Brain microvascular endothelial cell (primary cell): ENCODE measurements at regions not wholly inside any gene's neighbourhood (a gene's known extent, or its start where the extent isn't known, plus 50 kb on each side); places are given as distances from the start of the nearest gene placed in this dataset.

Source experiments
- DNase-seq: peaks from one replicate; pipeline ENCODE4 v3.0.0-alpha.2; 2020
- H3K27ac ChIP-seq: fragments of 250-450 bp; sonication (Bioruptor Pico); 2 replicates; pipeline ENCODE4 v1.5.1; 2020; ENCODE audit warnings: mild to moderate bottlenecking, moderate library complexity
- H3K27me3 ChIP-seq: fragments of 250-450 bp; sonication (Bioruptor Pico); replicated peaks from 2 replicates; pipeline ENCODE4 v1.5.1; 2020; ENCODE audit warnings: mild to moderate bottlenecking
- H3K36me3 ChIP-seq: fragments of 250-450 bp; sonication (Bioruptor Pico); replicated peaks from 2 replicates; pipeline ENCODE4 v1.5.1; 2020; ENCODE audit warnings: mild to moderate bottlenecking
- H3K4me3 ChIP-seq: 2 replicates; pipeline ENCODE4 v1.5.1; 2011; ENCODE audit warnings: low read depth, mild to moderate bottlenecking, control low read depth, low read length, moderate library complexity
- in situ Hi-C: cut with HindIII; loops from 2 replicates; pipeline ENCODE4 v1.10.0; 2017; ENCODE audit warnings: low sequenced_read_pairs, low pct_ligation_motif_present
- TF ChIP-seq, protein P1 (sequence below): IDR thresholded peaks from 2 replicates; pipeline ENCODE4 v1.5.1; 2011; ENCODE audit warnings: low read depth, mild to moderate bottlenecking, moderate library complexity, low read length, control low read depth, inconsistent platforms; ENCODE audit errors: missing control alignments

- Histone ChIP-seq H3K27me3 (no peaks in the 10 kb centered on the region), H3K36me3 (no peaks in the 10 kb centered on the region), H3K27ac (no peak overlapping the region), H3K4me3 (no peak overlapping the region)
- TF ChIP-seq, protein P1, sequence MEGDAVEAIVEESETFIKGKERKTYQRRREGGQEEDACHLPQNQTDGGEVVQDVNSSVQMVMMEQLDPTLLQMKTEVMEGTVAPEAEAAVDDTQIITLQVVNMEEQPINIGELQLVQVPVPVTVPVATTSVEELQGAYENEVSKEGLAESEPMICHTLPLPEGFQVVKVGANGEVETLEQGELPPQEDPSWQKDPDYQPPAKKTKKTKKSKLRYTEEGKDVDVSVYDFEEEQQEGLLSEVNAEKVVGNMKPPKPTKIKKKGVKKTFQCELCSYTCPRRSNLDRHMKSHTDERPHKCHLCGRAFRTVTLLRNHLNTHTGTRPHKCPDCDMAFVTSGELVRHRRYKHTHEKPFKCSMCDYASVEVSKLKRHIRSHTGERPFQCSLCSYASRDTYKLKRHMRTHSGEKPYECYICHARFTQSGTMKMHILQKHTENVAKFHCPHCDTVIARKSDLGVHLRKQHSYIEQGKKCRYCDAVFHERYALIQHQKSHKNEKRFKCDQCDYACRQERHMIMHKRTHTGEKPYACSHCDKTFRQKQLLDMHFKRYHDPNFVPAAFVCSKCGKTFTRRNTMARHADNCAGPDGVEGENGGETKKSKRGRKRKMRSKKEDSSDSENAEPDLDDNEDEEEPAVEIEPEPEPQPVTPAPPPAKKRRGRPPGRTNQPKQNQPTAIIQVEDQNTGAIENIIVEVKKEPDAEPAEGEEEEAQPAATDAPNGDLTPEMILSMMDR: no peak
- no peak for DNase-seq
- in situ Hi-C loops: no loop called here
Measured at GRCh38 chr11:11146830-11147229, 206.2 kb downstream of the CSNK2A3 start.

DNA sequence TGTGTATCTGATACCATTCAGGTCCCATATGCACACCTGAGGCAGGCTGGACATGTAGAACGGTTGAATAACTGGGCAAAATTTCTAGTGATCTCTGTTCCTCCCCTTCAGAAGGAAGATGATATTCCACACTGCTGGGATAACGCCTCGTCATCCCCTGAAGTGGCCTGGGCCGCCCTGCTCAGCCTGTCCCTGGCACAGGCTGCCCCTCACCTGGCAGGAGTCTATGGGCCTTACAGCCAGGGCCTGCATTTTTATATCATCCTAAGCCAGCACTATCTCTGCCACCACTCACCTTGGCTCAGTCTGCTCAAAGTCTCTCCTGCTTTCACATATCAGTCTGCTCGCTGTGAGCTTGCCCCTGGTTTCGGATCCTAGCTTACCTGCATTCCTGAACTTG is 209.2 kb downstream of the CSNK2A3 start:
- in situ Hi-C loops: no loop called here
- TF ChIP-seq, protein P1: no peak
- Histone ChIP-seq H3K4me3 (no peak overlapping the region), H3K27ac (no peak overlapping the region), H3K36me3 (no peaks in the 10 kb centered on the region), H3K27me3 (no peaks in the 10 kb centered on the region)
- no peak for DNase-seq

DNA sequence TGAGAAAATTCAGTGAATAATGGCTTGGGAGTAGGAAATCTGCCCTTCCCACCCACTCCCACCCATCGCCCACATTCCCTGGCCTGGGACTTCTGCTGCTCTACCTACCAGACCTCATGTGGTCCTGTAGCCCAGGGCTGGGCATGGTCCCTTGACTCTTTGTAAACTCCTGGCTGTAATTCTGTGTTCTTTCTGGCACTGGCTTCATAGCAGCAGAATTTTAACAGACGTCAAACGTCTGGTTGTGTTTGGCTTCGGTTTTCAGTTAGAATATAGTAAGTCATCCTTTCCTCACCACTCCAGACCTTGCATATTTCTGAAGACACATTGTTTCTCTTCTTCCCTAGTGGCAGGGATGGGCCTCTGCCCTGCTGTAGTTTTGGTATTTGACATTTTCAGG is 210.6 kb downstream of the CSNK2A3 start:
- DNase-seq: no peak
- in situ Hi-C loops: no loop called here
- no peaks in the 10 kb centered on the region for H3K27me3 ChIP-seq
- no peak overlapping the region for H3K4me3 ChIP-seq
- TF ChIP-seq, protein P1: no peak
- H3K36me3 ChIP-seq: no peaks in the 10 kb centered on the region
- no peak overlapping the region for H3K27ac ChIP-seq

DNA sequence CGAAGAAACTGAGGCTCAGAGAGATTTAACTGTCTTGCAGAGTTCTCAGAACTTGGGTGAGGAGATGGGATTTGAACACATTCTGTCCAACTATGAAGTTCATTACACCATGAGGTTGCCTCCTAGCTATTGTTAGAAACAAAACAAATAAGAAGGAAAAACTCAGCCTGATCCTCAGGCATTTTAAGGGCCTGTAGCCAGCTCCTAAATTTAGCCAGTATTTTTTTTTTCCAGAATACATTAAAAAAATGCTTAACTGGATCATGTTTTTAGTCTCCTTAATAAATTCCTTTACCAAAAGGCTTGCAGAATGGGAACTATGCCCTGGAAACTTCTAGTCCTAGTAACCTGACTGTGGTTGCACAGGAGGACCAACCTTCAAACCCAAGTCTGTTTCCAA is 212.0 kb downstream of the CSNK2A3 start:
- Histone ChIP-seq H3K36me3 (no peaks in the 10 kb centered on the region), H3K4me3 (no peak overlapping the region), H3K27me3 (no peaks in the 10 kb centered on the region), H3K27ac (no peak overlapping the region)
- in situ Hi-C loops: no loop called here
- TF ChIP-seq, protein P1: no peak
- no peak for DNase-seq

DNA sequence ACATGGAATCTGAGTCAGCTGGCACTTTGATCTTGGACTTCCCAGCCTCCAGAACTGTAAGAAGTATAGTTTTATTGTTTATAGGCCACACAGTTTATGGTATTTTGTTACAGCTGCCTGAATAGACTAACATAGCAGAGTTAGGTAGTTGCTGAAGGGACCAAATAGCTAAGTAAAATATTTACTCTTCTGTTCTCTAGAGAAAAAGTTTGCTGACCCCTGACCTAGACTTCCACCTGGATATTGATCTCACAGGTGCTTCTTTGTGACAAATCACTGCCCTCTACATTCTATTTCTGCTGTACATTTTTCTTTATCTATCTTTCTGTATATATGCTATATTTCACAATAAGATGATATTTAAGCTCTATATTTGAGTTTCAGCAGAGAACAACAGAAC is 212.5 kb downstream of the CSNK2A3 start:
- Histone ChIP-seq H3K27me3 (no peaks in the 10 kb centered on the region), H3K4me3 (no peak overlapping the region), H3K36me3 (no peaks in the 10 kb centered on the region), H3K27ac (no peak overlapping the region)
- in situ Hi-C loops: no loop called here
- TF ChIP-seq, protein P1: no peak
- no peak for DNase-seq

DNA sequence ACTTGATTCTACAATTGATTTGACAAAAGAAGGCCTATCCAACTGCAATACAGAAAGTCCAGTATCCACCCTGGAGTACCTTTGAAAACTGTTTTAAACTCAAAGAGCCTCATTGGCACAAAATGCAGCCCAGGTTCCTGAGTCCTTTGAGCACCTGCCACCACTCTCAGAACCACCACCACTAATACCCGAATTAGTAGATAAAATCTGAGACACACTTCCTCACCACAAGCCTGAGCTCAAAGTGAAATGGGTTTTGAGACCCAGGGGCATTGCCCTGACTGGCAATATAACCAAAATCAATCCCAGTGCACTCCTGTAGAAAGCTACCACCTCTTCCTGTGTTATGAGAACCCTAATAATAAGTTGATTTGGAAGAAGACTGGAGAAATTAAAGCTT is 215.7 kb downstream of the CSNK2A3 start:
- H3K27me3 ChIP-seq: no peaks in the 10 kb centered on the region
- no peak overlapping the region for H3K27ac ChIP-seq
- in situ Hi-C loops: no loop called here
- no peak for DNase-seq
- TF ChIP-seq, protein P1: no peak
- H3K36me3 ChIP-seq: no peaks in the 10 kb centered on the region
- no peak overlapping the region for H3K4me3 ChIP-seq
